HPDE6-E6E7 (cell line): ENCODE measurements at regions not wholly inside any gene's neighbourhood (a gene's known extent, or its start where the extent isn't known, plus 50 kb on each side); places are given as distances from the start of the nearest gene placed in this dataset.
A peak's percentile ranks its signal among the peaks of the same experiment; 100 is the strongest.

Experiments
- DNase-seq: peaks from one replicate; pipeline ENCODE4 v3.0.0; 2011; ENCODE audit warnings: missing footprints; ENCODE audit errors: extremely low spot score

GRCh38 chr21:38151021-38151645, 105.7 kb upstream of the KCNJ15 start:
- DNase-seq = no peak

DNA sequence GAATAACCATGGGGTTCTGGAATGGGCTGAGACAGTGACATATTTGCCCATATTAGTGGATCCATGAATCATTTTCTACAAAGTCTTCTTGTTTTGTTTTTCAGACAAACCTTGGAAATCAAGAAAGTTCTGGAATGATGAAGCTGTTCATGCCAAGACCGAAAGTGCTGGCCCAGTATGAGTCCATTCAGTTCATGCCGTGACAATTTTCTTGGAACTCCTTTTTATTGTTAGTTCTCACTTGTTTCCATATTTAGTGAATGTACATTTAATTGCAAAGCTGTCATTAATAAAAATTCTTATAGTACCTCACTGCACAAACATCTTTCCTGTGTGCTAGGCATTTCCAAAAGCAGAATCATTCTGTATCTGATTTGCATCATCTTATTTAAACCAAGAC, 100.6 kb upstream of the KCNJ15 start:
- no peak for DNase-seq

- DNase-seq = peak; percentile 31
Measured at GRCh38 chr21:38159355-38159754, 97.4 kb upstream of the KCNJ15 start.

GRCh38 chr21:38165466-38166172, 91.2 kb upstream of the KCNJ15 start:
- no peak for DNase-seq

DNA sequence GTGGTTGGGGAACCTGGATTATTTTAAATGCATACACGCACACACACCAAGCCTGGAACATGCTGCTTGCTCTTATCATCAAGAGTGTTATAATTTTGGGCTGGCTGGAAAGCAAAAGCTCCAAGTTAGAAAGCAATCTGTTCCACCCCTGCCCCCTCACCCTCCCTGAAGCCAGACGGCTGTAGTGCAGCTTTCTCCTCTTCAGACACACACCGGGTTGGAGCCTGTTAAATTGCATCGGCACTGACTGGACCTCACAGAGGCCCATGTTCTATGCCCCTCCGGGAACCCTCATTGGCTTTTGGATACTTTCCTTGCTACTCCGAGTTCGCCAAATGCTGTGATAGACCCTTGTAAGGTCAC, 90.6 kb upstream of the KCNJ15 start:
- no peak for DNase-seq

GRCh38 chr21:38167345-38167744, 89.4 kb upstream of the KCNJ15 start:
- no peak for DNase-seq

- DNase-seq = peak; percentile 29
Measured at GRCh38 chr21:38170283-38170682, 86.5 kb upstream of the KCNJ15 start.

DNA sequence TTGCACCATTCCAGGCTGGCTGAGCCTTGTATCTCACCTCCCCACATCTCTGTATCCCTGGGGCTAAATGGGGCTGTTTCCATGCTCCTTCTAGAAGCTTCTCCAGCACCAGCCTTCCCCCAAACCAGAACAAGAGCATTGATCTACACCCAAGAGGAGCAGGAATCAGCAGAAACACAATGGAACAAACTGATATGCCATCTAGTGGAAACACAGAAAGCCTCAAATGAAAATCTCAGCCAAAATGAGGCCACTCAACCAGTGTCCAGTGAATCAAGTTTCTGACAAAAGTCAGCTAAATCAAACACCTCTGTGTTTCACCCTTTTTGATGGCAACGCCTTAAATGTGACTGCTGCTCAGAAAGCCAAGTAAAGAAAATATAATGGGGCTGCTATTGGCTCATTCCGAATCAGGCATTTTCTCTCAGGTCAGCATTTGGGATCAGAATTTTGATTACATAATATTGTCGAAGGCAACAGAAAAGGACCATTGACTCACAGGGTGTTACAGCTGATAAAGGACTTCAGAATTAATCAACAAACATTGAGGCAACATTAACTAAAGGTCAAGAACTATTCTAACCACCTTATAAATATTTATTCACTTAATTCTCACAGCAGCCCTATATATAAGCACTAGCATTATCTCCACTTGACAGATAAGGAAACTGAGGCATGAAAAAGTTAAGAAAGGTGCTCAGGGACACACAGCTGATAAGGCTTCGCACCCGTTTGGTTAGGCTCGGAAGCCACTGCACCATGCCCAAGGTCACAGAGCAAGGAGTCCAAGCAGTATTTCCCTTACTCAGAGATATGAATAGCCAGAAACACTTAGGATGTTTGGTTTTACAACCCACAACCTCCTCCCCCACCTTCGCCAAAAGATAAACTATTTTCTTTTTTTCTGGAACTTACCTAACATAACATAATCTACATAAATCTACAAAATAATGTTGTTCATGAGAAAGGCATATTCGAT, 85.8 kb upstream of the KCNJ15 start:
- DNase-seq = no peak

GRCh38 chr21:38171723-38172344, 85.0 kb upstream of the KCNJ15 start:
- no peak for DNase-seq

DNA sequence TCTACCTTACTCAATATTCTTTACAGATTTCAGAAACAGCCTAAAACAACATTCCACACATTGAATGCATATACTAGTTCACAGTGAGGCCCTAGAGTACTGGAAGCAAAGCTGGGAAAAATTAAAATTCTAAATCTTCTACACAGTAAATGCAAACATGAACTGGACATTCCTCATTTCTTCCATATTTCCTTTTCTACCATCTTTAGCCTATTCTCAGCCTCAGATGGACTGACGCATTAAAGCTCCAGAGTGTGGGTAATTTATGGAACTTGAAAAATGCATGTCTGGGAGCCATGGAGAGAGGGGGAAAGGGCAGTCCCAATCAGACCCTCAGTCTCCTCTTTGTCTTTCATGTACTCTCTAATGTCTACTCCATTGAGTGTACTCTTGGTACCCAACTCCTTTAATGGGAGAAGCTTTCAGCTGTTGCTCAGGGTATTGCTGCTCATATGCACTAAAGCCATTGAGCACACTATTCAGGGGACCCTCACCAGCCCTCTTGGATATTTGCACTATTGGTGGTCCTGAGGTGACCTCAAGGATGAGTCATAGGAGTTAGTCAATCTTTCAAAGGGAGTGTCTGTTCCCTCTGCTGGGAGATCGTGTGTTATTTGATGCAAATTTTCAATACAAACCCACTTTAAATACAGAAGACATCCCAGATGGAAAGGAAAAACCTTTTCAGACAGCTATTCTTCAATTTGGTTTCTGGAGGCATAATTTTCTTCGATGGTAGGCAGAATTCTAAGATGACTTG, 83.3 kb upstream of the KCNJ15 start:
- DNase-seq = no peak

- DNase-seq = no peak
Measured at GRCh38 chr21:38175306-38175705, 81.5 kb upstream of the KCNJ15 start.

DNA sequence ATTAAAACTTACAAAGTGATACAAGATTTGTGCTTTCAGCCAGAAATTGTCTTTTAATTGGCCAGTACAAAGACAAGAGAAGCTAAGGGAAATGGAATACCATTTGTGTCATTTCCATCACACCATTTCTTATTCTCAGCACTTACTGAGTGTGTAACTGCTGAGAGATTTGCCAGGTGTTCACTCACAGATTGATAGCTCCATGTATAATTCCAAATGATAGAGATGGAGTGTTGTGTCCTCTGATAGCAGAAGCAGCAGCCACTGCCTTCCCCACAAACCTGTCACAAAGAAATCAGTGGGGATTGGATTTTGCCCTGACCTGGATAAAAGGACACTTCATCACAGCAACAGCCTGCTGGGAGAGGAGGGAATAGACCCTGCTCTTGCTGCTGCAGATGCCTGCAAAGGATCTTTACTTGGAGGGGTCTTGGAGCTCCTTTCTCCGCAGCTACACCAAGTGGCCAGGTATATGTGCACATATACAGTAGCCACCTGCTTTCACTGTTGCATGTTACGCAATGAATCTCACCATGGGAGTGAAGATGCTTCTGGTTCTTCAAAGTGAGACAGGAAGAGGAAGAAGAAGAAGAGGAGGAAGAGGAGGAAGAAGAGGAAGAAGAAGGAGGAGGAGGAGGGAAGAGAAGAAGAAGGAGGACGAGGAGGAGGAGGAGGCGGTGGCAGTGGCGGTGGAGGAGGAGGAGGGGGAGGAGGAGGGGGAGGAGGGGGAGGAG, 78.7 kb upstream of the KCNJ15 start:
- no peak for DNase-seq

DNA sequence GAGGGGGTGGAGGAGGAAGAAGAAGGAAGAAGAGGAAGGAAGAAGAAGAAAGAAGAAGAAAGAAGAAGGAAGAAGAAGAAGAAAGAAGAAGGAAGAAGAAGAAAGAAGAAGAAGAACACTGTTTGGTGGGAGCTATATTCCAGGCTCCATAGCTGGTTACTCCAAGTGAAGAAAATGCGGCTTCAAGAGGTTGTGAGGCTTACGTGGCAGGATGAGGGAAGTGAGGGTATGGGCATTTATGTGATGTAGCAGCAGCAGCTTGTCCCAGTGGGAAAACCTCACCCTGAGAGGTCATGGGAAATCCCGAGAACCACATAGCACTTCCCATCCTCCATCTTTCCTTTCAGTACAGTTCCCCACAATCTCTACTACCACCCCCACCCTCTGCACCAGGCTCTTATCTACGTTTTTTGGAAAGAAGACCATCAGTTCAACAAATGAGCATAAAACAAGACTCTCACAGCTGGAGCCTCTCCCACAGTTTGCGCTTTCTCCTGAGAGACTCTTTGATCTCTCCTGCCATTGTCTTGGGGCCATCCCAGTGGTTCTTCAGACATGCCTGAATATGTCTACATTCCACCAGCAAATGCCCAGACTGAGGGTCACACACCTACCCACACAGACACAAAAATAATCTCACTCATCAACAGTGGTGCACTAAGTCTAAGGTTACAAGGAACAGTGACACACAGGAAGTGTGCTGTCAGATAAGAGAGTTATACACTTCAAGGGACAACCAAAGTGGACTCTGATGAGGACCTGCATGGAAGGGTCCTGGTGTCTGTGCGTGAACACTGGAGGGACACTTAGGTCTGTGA, 77.9 kb upstream of the KCNJ15 start:
- no peak for DNase-seq

GRCh38 chr21:38179511-38179910, 77.3 kb upstream of the KCNJ15 start:
- DNase-seq = no peak

- DNase-seq = no peak
Measured at GRCh38 chr21:38181096-38181495, 75.7 kb upstream of the KCNJ15 start.

- no peak for DNase-seq
Measured at GRCh38 chr21:38182370-38182985, 74.3 kb upstream of the KCNJ15 start.

DNA sequence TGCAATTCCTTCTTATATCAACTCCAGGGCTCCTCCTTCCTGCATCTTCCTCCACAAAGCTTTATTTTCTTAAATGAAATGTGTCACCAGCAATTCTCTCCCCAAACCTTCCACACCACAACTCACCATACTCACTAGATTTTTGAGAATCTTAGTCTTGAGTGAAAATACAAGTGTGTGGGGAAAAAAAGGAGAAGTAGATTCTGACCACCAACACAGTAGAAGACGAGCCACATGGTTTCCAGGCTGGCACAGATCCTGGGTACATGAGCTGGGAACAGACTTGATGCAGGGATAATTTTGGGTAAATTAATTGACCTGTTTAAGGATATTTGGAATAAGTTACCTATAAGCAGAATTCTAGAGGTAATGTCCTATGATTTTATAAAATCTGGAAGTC, 72.8 kb upstream of the KCNJ15 start:
- DNase-seq = no peak

GRCh38 chr21:38186661-38187270, 70.0 kb upstream of the KCNJ15 start:
- DNase-seq = no peak

DNA sequence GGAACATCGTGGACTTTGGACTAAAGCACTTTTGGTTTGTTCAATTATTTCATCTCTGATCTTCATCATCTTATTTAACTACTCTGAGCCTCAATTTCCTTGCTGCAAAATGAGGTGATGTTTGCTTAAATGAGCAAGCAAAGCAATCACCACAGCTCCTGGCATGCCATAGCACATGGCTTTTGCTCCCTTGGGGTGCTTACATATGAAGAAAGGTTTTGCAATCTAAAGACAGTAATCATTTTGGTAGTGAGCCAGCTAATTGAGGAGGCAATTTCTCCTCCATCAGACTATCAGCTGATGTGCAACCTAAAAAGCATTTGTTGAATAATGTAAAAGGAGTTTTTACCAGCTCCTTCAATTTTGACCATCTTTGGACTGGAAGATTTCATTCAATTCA, 68.8 kb upstream of the KCNJ15 start:
- DNase-seq = no peak
